IPS-NIHi11 (cell line): ENCODE measurements at regions not wholly inside any gene's neighbourhood (a gene's known extent, or its start where the extent isn't known, plus 50 kb on each side); places are given as distances from the start of the nearest gene placed in this dataset.
"Not testable (repeated sequence)": the region's sequence is repeated elsewhere in the genome, so short reads cannot be mapped to it uniquely, and the experiment has no call there.

Source experiments
- DNase-seq: peaks from one replicate; pipeline ENCODE4 v3.0.0; 2012; ENCODE audit warnings: mixed read lengths, low spot score

GRCh38 chr13:103884101-103884723 is 818.0 kb upstream of the SLC10A2 start:
- no peak for DNase-seq

GRCh38 chr13:103883698-103884097 is 817.5 kb upstream of the SLC10A2 start:
- DNase-seq: no peak

- DNase-seq: peak; percentile 69
Observed at GRCh38 chr13:103883164-103883563, 816.9 kb upstream of the SLC10A2 start.

- not testable (repeated sequence) for DNase-seq
Observed at GRCh38 chr13:103880146-103880545, 813.9 kb upstream of the SLC10A2 start.

- no peak for DNase-seq
Observed at GRCh38 chr13:103878891-103879605, 812.8 kb upstream of the SLC10A2 start.

GRCh38 chr13:103876571-103876970 is 810.4 kb upstream of the SLC10A2 start:
- no peak for DNase-seq

GRCh38 chr13:103873725-103874124 is 807.5 kb upstream of the SLC10A2 start:
- no peak for DNase-seq

- DNase-seq: peak; percentile 10
Observed at GRCh38 chr13:103866048-103866447, 799.8 kb upstream of the SLC10A2 start.

- DNase-seq: no peak
Observed at GRCh38 chr13:103862525-103862924, 796.3 kb upstream of the SLC10A2 start.

GRCh38 chr13:103859952-103860351 is 793.7 kb upstream of the SLC10A2 start:
- DNase-seq: no peak

- no peak for DNase-seq
Observed at GRCh38 chr13:103852036-103852435, 785.8 kb upstream of the SLC10A2 start.

GRCh38 chr13:103844471-103844870 is 778.3 kb upstream of the SLC10A2 start:
- DNase-seq: no peak

GRCh38 chr13:103839460-103839859 is 773.2 kb upstream of the SLC10A2 start:
- DNase-seq: no peak

- no peak for DNase-seq
Observed at GRCh38 chr13:103835052-103835451, 768.8 kb upstream of the SLC10A2 start.

- no peak for DNase-seq
Observed at GRCh38 chr13:103833294-103833852, 767.2 kb upstream of the SLC10A2 start.

GRCh38 chr13:103815619-103816018 is 749.4 kb upstream of the SLC10A2 start:
- DNase-seq: no peak

- DNase-seq: no peak
Observed at GRCh38 chr13:103812971-103813370, 746.8 kb upstream of the SLC10A2 start.

GRCh38 chr13:103812558-103812957 is 746.3 kb upstream of the SLC10A2 start:
- DNase-seq: no peak

GRCh38 chr13:103810026-103810425 is 743.8 kb upstream of the SLC10A2 start:
- no peak for DNase-seq

GRCh38 chr13:103805771-103806170 is 739.6 kb upstream of the SLC10A2 start:
- no peak for DNase-seq

- no peak for DNase-seq
Observed at GRCh38 chr13:103803349-103803748, 737.1 kb upstream of the SLC10A2 start.

- no peak for DNase-seq
Observed at GRCh38 chr13:103799028-103799427, 732.8 kb upstream of the SLC10A2 start.

GRCh38 chr13:103795892-103796478 is 729.8 kb upstream of the SLC10A2 start:
- no peak for DNase-seq
